HEK293T (cell line): ENCODE measurements at regions not wholly inside any gene's neighbourhood (a gene's known extent, or its start where the extent isn't known, plus 50 kb on each side); places are given as distances from the start of the nearest gene placed in this dataset.

ENCODE experiments used
- CTCF ChIA-PET: fragments of 350-600 bp; formaldehyde crosslinking; extraction: SDS; loops from one replicate; lab custom pipeline; 2021; ENCODE audit warnings: antibody characterized with exemption, inconsistent platforms; lab: Yijun Ruan, JAX
- POLR2A ChIA-PET: fragments of 350-600 bp; formaldehyde crosslinking; extraction: SDS; loops from one replicate; lab custom pipeline; 2020; ENCODE audit warnings: antibody characterized with exemption, inconsistent platforms; lab: Yijun Ruan, JAX
- DNase-seq: peaks from one replicate; pipeline ENCODE4 v3.0.0; 2012; ENCODE audit warnings: mixed read lengths; ENCODE audit errors: extremely low spot score
- ARNT ChIP-seq: fragments of 450-650 bp; IDR thresholded peaks from 2 replicates; pipeline ENCODE4 v1.6.1; 2017; ENCODE audit warnings: mild to moderate bottlenecking
- BHLHE40 ChIP-seq: fragments of 450-650 bp; IDR thresholded peaks from 2 replicates; pipeline ENCODE4 v1.6.1; 2016; ENCODE audit warnings: mild to moderate bottlenecking, moderate library complexity, borderline replicate concordance
- CTBP1 ChIP-seq: fragments of 450-650 bp; IDR thresholded peaks from 2 replicates; pipeline ENCODE4 v1.6.1; 2016; ENCODE audit warnings: borderline replicate concordance
- ELF4 ChIP-seq: fragments of 450-650 bp; IDR thresholded peaks from 2 replicates; pipeline ENCODE4 v1.6.1; 2017; ENCODE audit warnings: antibody characterized with exemption
- FOXA1 ChIP-seq: fragments of 450-650 bp; IDR thresholded peaks from 2 replicates; pipeline ENCODE4 v1.6.1; 2016; ENCODE audit warnings: mild to moderate bottlenecking
- FOXK2 ChIP-seq: fragments of 450-650 bp; IDR thresholded peaks from 2 replicates; pipeline ENCODE4 v1.6.1; 2016; ENCODE audit warnings: mild to moderate bottlenecking
- FOXM1 ChIP-seq: fragments of 450-650 bp; IDR thresholded peaks from 2 replicates; pipeline ENCODE4 v1.6.1; 2017; ENCODE audit warnings: mild to moderate bottlenecking, borderline replicate concordance
- HDGF ChIP-seq: fragments of 450-650 bp; IDR thresholded peaks from 2 replicates; pipeline ENCODE4 v1.6.1; 2017; ENCODE audit warnings: antibody characterized with exemption, borderline replicate concordance
- L3MBTL2 ChIP-seq: fragments of 450-650 bp; conservative IDR thresholded peaks from 2 replicates; pipeline ENCODE4 v1.6.1; 2016; ENCODE audit warnings: mild to moderate bottlenecking
- LEF1 ChIP-seq: fragments of 450-650 bp; IDR thresholded peaks from 2 replicates; pipeline ENCODE4 v1.6.1; 2017; ENCODE audit warnings: mild to moderate bottlenecking, borderline replicate concordance
- NFRKB ChIP-seq: fragments of 450-650 bp; IDR thresholded peaks from 2 replicates; pipeline ENCODE4 v1.6.1; 2016; ENCODE audit warnings: mild to moderate bottlenecking, moderate library complexity
- SP1 ChIP-seq: fragments of 450-650 bp; IDR thresholded peaks from 2 replicates; pipeline ENCODE4 v1.6.1; 2017
- SUZ12 ChIP-seq: fragments of 450-650 bp; IDR thresholded peaks from 2 replicates; pipeline ENCODE4 v1.6.1; 2016; ENCODE audit warnings: mild to moderate bottlenecking
- TARDBP ChIP-seq: fragments of 450-650 bp; IDR thresholded peaks from 2 replicates; pipeline ENCODE4 v1.6.1; 2016
- ZNF384 ChIP-seq: fragments of 450-650 bp; IDR thresholded peaks from 2 replicates; pipeline ENCODE4 v1.6.1; 2016
- TF ChIP-seq, protein P1 (sequence below): fragments of 450-650 bp; IDR thresholded peaks from 2 replicates; pipeline ENCODE4 v1.6.1; 2016

DNA sequence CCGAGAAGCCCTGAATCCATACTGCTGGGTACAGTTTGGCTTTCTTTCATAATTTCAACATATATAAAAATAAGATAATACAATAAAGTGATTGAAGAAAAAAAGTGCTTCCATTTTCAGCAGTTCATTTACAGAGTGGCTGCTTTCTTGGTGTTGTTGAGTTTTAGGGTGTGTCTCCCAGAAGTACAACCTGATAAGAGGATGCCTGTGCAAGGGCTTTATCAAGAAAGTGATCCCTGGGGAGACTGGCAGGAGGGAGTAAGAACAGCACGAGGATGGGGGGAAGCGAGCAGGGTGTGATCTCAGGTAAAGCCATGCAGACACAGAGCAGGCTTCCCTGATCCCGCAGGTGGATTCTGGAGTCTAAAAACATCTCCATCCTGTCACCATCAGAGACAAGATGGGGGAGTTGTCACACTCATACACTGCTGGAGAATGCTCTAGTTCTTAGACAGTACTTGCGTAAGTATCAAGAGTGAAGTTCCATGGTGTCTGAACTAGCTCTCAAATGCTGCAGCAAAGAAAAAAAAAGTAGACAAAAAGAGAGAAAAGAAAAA lies 395.9 kb downstream of the CDH26 start:
- CTCF ChIA-PET: no interaction called here
- DNase-seq: no peak
- TF ChIP-seq, protein P1, sequence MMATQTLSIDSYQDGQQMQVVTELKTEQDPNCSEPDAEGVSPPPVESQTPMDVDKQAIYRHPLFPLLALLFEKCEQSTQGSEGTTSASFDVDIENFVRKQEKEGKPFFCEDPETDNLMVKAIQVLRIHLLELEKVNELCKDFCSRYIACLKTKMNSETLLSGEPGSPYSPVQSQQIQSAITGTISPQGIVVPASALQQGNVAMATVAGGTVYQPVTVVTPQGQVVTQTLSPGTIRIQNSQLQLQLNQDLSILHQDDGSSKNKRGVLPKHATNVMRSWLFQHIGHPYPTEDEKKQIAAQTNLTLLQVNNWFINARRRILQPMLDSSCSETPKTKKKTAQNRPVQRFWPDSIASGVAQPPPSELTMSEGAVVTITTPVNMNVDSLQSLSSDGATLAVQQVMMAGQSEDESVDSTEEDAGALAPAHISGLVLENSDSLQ: no peak
- no peak for TF ChIP-seq SP1
- no peak for TF ChIP-seq TARDBP
- TF ChIP-seq ELF4: no peak
- no peak for TF ChIP-seq FOXA1
- TF ChIP-seq LEF1: no peak
- TF ChIP-seq BHLHE40: no peak
- TF ChIP-seq ZNF384: no peak
- no peak for TF ChIP-seq SUZ12
- TF ChIP-seq ARNT: no peak
- no peak for TF ChIP-seq FOXM1
- no peak for TF ChIP-seq L3MBTL2
- POLR2A ChIA-PET: no interaction called here

DNA sequence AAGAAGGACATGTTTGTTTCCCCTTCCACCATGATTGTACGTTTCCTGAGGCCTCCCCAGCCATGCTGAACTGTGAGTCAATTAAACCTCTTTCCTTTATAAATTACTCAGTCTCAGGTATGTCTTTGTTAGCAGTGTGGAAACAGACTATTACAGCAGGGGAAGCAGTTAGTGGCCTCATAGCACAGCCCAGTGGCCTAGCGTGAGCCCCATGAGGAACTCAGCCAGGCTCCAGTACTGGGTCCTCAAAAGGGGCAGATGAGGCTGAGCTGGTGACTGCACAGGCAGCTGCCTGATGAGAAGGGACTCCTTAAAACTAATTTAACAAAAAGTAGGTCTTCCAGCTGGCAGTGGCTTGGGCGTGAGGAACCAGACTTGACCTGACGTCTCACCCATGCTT lies 399.9 kb downstream of the CDH26 start:
- no peak for DNase-seq
- POLR2A ChIA-PET: no interaction called here
- no peak for TF ChIP-seq BHLHE40
- TF ChIP-seq FOXA1: no peak
- TF ChIP-seq LEF1: no peak
- no peak for TF ChIP-seq ZNF384
- no peak for TF ChIP-seq HDGF
- no peak for TF ChIP-seq NFRKB
- no peak for TF ChIP-seq L3MBTL2
- TF ChIP-seq SUZ12: no peak
- no peak for TF ChIP-seq CTBP1
- TF ChIP-seq, protein P1: no peak
- TF ChIP-seq FOXK2: no peak
- no peak for TF ChIP-seq TARDBP
- no peak for TF ChIP-seq FOXM1
- TF ChIP-seq ELF4: no peak
- no peak for TF ChIP-seq SP1
- TF ChIP-seq ARNT: no peak
- CTCF ChIA-PET: no interaction called here

DNA sequence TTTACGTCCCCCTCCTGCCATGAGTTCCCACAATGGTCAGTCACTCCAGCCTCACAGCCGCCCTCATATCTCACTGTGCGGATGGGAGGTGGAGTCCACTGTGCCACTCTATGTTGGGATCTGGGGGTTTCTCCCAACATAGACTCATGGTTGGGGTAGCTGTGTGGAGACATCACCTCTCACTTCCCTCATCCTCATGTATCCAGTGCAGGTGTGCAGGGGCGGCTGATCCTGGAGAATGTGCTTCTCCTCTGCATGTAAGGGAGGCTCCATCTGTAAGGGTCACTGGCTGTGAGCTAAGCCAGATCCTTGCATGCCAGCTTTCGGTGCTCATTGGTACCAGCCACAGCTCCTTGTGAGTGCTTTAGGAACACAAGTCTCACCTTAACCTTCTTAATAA lies 400.8 kb downstream of the CDH26 start:
- TF ChIP-seq FOXK2 (no peak), FOXM1 (no peak), NFRKB (no peak), BHLHE40 (no peak), ARNT (no peak), SP1 (no peak), HDGF (no peak), CTBP1 (no peak)
- TF ChIP-seq, protein P1: no peak
- DNase-seq: no peak
- ChIA-PET CTCF (no interaction called here), POLR2A (no interaction called here)

DNA sequence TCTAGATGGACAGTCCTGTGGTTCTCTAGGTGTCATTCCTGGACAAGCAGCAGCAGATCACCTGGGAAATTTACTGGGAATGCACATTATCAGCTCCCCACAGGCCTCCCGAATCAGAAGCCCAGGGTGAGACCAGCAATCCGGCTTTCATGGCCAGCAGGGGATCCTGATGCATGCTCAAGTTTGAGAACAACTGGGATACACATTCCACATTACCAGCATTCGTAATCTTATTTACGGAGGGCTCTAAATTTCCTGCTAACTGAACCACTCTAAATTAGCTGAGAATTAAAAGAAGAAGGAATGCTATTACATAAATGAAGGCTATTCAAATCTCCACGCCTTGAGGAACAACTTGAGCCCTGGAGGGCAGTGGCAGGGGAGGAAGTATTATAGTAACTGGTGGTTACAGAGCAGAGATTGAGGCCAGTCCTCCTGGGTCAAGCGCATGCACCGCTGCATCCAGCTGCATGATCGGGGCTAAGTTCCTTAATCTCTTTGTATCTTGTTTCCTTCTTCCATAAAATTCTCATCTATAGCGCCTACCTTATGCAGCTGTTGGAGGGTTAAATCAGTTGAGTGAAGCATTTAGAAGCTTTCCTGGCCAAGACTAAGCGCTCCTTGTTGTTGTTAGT lies 403.7 kb downstream of the CDH26 start:
- POLR2A ChIA-PET: no interaction called here
- CTCF ChIA-PET: no interaction called here
- DNase-seq: no peak
- no peak for TF ChIP-seq TARDBP
- TF ChIP-seq, protein P1: no peak
- no peak for TF ChIP-seq LEF1
- no peak for TF ChIP-seq CTBP1
- TF ChIP-seq HDGF: no peak

DNA sequence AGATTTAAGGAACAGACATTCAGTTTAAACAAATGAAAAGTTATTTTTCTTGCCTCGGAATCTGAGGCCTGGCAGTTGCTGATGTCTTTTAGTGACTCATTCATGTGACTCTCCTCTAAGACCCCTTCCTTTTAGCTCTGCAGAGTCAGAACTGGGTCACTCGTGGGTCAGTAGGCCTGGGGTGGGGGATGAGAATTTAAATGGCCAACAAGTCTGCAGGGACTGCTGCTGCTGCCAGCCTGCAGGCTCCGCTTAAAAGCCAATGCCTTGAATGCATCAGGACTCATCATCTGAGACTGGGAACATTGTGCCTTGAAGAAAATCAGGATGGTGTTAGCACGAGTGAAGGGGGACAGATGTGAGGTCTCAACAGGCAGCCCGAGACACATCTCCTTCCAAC lies 404.3 kb downstream of the CDH26 start:
- ChIA-PET CTCF (no interaction called here), POLR2A (no interaction called here)
- no peak for DNase-seq
- TF ChIP-seq LEF1 (no peak), NFRKB (no peak), BHLHE40 (no peak), FOXM1 (no peak), SP1 (no peak), HDGF (no peak), L3MBTL2 (no peak), ARNT (no peak), FOXK2 (no peak), SUZ12 (no peak), FOXA1 (no peak), ZNF384 (no peak)
- TF ChIP-seq, protein P1: no peak

DNA sequence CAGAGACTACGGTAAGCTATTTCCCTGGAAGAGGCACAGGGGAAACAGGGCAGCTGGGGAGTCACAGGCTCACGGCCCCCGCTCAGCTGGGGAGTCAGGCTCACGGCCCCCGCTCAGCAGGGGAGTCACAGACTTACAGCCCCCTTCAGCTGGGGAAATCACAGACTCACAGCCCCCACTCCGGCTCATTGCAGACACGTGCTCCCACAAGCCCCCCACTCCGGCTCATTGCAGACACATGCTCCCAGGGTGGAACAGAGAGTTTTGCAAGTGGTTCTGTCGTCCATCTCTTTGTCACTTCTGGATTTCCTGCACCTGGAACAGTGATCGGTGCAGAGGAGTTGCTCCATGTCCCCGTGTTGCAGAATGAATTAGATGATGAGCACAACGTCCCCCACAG lies 405.5 kb downstream of the CDH26 start:
- ChIA-PET POLR2A (no interaction called here), CTCF (interaction anchor here (0.7 kb wide), 1 partner anchor 555 kb away, joined by 3 read pairs; no protein-coding TSS in a partner anchor)
- TF ChIP-seq L3MBTL2 (no peak), ARNT (no peak), NFRKB (no peak), FOXA1 (no peak), BHLHE40 (no peak), SUZ12 (no peak), LEF1 (no peak), ELF4 (no peak), HDGF (no peak), FOXK2 (no peak), SP1 (no peak), ZNF384 (no peak), FOXM1 (no peak), TARDBP (no peak)
- DNase-seq: no peak
